GM23248 (cell line): ENCODE measurements at regions not wholly inside any gene's neighbourhood (a gene's known extent, or its start where the extent isn't known, plus 50 kb on each side); places are given as distances from the start of the nearest gene placed in this dataset.

Source experiments
- EZH2 ChIP-seq: fragments of 200-600 bp; sonication (generic); IDR thresholded peaks from 2 replicates; pipeline ENCODE4 v1.6.1; 2018; ENCODE audit warnings: antibody characterized with exemption, mild to moderate bottlenecking; ENCODE audit not compliant: insufficient read depth, poor library complexity, severe bottlenecking
- EZH2phosphoT487 ChIP-seq: fragments of 200-600 bp; sonication (generic); IDR thresholded peaks from 2 replicates; pipeline ENCODE4 v1.6.1; 2018; ENCODE audit warnings: antibody characterized with exemption, moderate library complexity, mild to moderate bottlenecking, low read depth; ENCODE audit not compliant: insufficient read depth

DNA sequence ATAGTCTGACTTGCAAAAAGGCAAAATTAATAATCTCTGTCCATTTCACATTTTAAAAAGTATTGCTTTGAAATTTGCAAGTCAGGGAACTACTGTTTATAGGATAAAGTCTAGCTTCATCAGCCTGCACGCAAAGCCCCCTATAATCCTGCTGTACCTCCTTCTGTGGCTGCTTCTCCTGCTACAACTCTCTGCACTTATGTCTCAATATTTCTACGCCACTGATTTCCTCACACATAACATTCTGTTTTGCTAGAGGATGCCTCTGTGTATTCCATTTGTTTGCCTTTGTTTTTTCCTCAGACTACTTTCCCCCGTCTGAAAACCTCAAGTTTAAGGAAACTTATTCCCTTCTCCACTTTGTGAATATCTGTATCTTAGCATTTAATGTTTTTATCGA lies 389.9 kb downstream of the RFC3 start:
- TF ChIP-seq EZH2 (no peak), EZH2phosphoT487 (no peak)
